PC-9 (cell line): ENCODE measurements at regions not wholly inside any gene's neighbourhood (a gene's known extent, or its start where the extent isn't known, plus 50 kb on each side); places are given as distances from the start of the nearest gene placed in this dataset.

Source experiments
- BruUV-seq: library from RNA; stranded (reverse); fragments of 400-500 nt; replicated peaks from 2 replicates; lab custom pipeline; 2021; lab: Mats Ljungman, UMichigan
- CTCF ChIA-PET: fragments of 300-600 bp; sonication (Branson Sonifier 250); formaldehyde crosslinking; loops from one replicate; lab custom pipeline; 2022; ENCODE audit warnings: antibody characterized with exemption; lab: Charles Lee
- POLR2A ChIA-PET: fragments of 300-600 bp; sonication (Branson Sonifier 250); formaldehyde crosslinking; loops from one replicate; lab custom pipeline; 2022; ENCODE audit warnings: antibody characterized with exemption; ENCODE audit not compliant: unreplicated experiment; lab: Charles Lee
- DNase-seq, 2 experiments: peaks; one replicate each; pipeline versions ENCODE4 v3.0.0 to v3.0.0-alpha.2; 2015 to 2022; ENCODE audit warnings: mixed read lengths in 1 of 2
- H2AFZ ChIP-seq: fragments of 200-600 bp; sonication (generic); 2 replicates; pipeline ENCODE4 v1.8.1; 2017; ENCODE audit warnings: antibody characterized with exemption
- H3F3A ChIP-seq: fragments of 200-600 bp; sonication (generic); 2 replicates; pipeline ENCODE4 v1.8.1; 2017; ENCODE audit warnings: antibody characterized with exemption, mild to moderate bottlenecking, low read depth; ENCODE audit not compliant: insufficient read depth
- H3K27ac ChIP-seq: fragments of 200-600 bp; sonication (generic); 2 replicates; pipeline ENCODE4 v1.6.1; 2016; ENCODE audit warnings: mixed run types
- H3K27me3 ChIP-seq: fragments of 200-600 bp; sonication (generic); 2 replicates; pipeline ENCODE4 v1.6.1; 2016; ENCODE audit warnings: low read depth, mixed run types; ENCODE audit not compliant: insufficient read depth
- H3K36me3 ChIP-seq: fragments of 200-600 bp; sonication (generic); 2 replicates; pipeline ENCODE4 v1.6.1; 2016; ENCODE audit warnings: low read depth, mixed run types
- H3K4me1 ChIP-seq: fragments of 200-600 bp; sonication (generic); replicated peaks from 2 replicates; pipeline ENCODE4 v1.6.1; 2016; ENCODE audit warnings: mixed run types; ENCODE audit not compliant: insufficient read depth
- H3K4me2 ChIP-seq: fragments of 200-600 bp; sonication (generic); 2 replicates; pipeline ENCODE4 v1.6.1; 2017; ENCODE audit warnings: mixed run types
- H3K4me3 ChIP-seq: fragments of 200-600 bp; sonication (generic); 2 replicates; pipeline ENCODE4 v1.6.1; 2016; ENCODE audit warnings: mixed run types
- H3K79me2 ChIP-seq: fragments of 200-600 bp; sonication (generic); 2 replicates; pipeline ENCODE4 v1.6.1; 2017; ENCODE audit warnings: low read depth, mixed run types
- H3K9me2 ChIP-seq: fragments of 200-600 bp; sonication (generic); 2 replicates; pipeline ENCODE4 v1.8.1; 2017; ENCODE audit warnings: mild to moderate bottlenecking; ENCODE audit not compliant: insufficient read depth
- H3K9me3 ChIP-seq: fragments of 200-600 bp; sonication (generic); 2 replicates; pipeline ENCODE4 v1.8.1; 2016; ENCODE audit warnings: low read depth; ENCODE audit not compliant: insufficient read depth
- H4K20me1 ChIP-seq: fragments of 200-600 bp; sonication (generic); 2 replicates; pipeline ENCODE4 v1.8.1; 2017; ENCODE audit not compliant: insufficient read depth
- CTCF ChIP-seq: fragments of 200-600 bp; sonication (generic); conservative IDR thresholded peaks from 2 replicates; pipeline ENCODE4 v1.6.1; 2017; ENCODE audit warnings: mixed run types, antibody characterized with exemption, mild to moderate bottlenecking, moderate library complexity
- EZH2 ChIP-seq: fragments of 200-600 bp; sonication (generic); IDR thresholded peaks from 2 replicates; pipeline ENCODE4 v1.8.0; 2017; ENCODE audit warnings: antibody characterized with exemption, low read depth
- intact Hi-C: fragments of 100-400 bp; cut with micrococcal nuclease; formaldehyde crosslinking; loops from one replicate; pipeline ENCODE4 v1.10.0; 2022; ENCODE audit not compliant: unreplicated experiment

GRCh38 chr14:46433381-46433780 lies 218.2 kb downstream of the RPL10L start:
- Histone ChIP-seq H3K9me3 (no peaks in the 10 kb centered on the region), H3K27ac (no peak overlapping the region), H3K36me3 (no peaks in the 10 kb centered on the region), H3F3A (no peaks in the 10 kb centered on the region), H3K4me1 (no peaks in the 10 kb centered on the region), H2AFZ (no peak overlapping the region), H3K9me2 (no peaks in the 10 kb centered on the region), H3K79me2 (no peaks in the 10 kb centered on the region), H4K20me1 (no peaks in the 10 kb centered on the region), H3K4me2 (no peak overlapping the region), H3K27me3 (no peaks in the 10 kb centered on the region), H3K4me3 (no peak overlapping the region)
- TF ChIP-seq EZH2 (no peak), CTCF (no peak)
- intact Hi-C loops, result no loop called here
- ChIA-PET POLR2A (no interaction called here), CTCF (no interaction called here)
- DNase-seq, result no peak
- BruUV-seq, result no TSS peak

- no peak overlapping the region for H3K4me2 ChIP-seq
- H3K36me3 ChIP-seq, result no peaks in the 10 kb centered on the region
- H2AFZ ChIP-seq, result no peak overlapping the region
- H3K79me2 ChIP-seq, result no peaks in the 10 kb centered on the region
- BruUV-seq, result no TSS peak
- CTCF ChIA-PET, result no interaction called here
- POLR2A ChIA-PET, result no interaction called here
- no peak overlapping the region for H3K27ac ChIP-seq
- intact Hi-C loops, result no loop called here
- DNase-seq, result no peak
- no peaks in the 10 kb centered on the region for H4K20me1 ChIP-seq
- H3K27me3 ChIP-seq, result no peaks in the 10 kb centered on the region
- no peaks in the 10 kb centered on the region for H3K9me2 ChIP-seq
- H3K4me3 ChIP-seq, result no peak overlapping the region
- no peaks in the 10 kb centered on the region for H3K4me1 ChIP-seq
- TF ChIP-seq EZH2, result no peak
- no peak for TF ChIP-seq CTCF
- no peaks in the 10 kb centered on the region for H3K9me3 ChIP-seq
- H3F3A ChIP-seq, result no peaks in the 10 kb centered on the region
These were observed 219.1 kb downstream of the RPL10L start for GRCh38 chr14:46432516-46432915.

GRCh38 chr14:46417066-46417465 lies 234.5 kb downstream of the RPL10L start:
- H3K4me1 ChIP-seq, result no peaks in the 10 kb centered on the region
- no peak overlapping the region for H3K27ac ChIP-seq
- no peak for DNase-seq
- TF ChIP-seq CTCF, result no peak
- ChIA-PET CTCF (no interaction called here), POLR2A (no interaction called here)
- BruUV-seq, result no TSS peak
- H3K27me3 ChIP-seq, result no peaks in the 10 kb centered on the region
- H3K4me3 ChIP-seq, result no peak overlapping the region
- H3K9me2 ChIP-seq, result no peaks in the 10 kb centered on the region; the same call in 1 of the 2 replicates
- H4K20me1 ChIP-seq, result no peaks in the 10 kb centered on the region
- no peaks in the 10 kb centered on the region for H3K36me3 ChIP-seq
- H2AFZ ChIP-seq, result no peak overlapping the region
- H3K79me2 ChIP-seq, result no peaks in the 10 kb centered on the region
- H3K9me3 ChIP-seq, result no peaks in the 10 kb centered on the region
- intact Hi-C loops, result no loop called here
- H3F3A ChIP-seq, result no peaks in the 10 kb centered on the region
- no peak overlapping the region for H3K4me2 ChIP-seq
